ENCODE measurements at regions not wholly inside any gene's neighbourhood (a gene's known extent, or its start where the extent isn't known, plus 50 kb on each side); places are given as distances from the start of the nearest gene placed in this dataset.

GRCh38 chr3:188104050-188104449 lies 49.9 kb upstream of the LPP start:
- TF ChIP-seq CTCF (IDR thresholded peaks at IDR 0.05) = no peak
- H3K4me3 ChIP-seq = no peak overlapping the region
- no peak for DNase-seq (ENCODE audit: low spot score)
- H3K27ac ChIP-seq = no peak overlapping the region

All from coronary artery (tissue), 2 donors.